ENCODE measurements at regions not wholly inside any gene's neighbourhood (a gene's known extent, or its start where the extent isn't known, plus 50 kb on each side); places are given as distances from the start of the nearest gene placed in this dataset.

DNA sequence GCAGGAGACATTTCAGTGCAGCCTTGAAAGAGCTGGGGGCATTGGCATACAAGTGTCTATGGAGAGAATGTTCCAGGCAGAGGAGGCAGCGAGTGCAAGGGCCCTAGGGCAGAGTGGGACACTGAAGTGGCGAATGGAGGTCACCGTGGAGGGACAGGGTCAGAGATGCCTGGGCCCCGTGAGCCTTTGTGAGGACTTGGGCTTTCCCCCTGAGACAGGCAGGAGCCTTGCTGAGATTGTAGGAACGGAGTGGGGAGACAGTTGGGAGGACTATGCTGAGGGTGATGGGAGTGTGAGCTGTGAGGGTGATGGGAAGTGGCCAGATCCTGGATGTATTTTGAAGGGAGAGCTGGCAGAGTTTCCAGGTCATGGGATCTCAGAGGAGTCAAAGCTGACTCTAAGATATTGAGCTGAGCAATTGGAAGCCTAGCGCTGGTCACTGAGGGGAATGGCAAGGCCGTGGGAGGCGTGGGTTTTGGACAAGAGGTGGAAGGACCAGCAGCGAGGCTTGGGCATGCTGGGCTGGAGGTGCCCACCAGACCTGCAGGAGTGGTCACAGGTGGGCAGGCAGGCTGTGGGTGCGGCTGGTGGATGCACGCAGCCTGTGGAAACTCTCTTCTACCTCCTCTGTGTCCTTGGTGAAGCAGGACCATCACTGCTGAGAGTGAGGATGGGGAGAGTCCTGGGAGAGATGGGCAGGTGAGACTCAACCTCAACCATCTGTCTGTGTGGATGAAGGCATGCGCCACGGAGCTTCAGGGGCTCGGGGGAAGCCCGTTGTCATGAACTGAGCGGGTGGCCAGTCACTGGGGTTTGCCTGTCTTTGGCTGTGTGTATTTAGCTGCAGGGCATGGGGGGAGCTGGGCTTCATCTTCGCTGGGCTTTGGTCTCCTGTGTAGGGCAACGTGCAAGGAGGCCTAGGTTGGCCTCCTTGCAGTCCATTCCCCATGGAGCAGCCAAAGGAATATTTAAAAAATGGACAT, 241.2 kb upstream of the HS6ST1 start:
- DNase-seq = no peak

GRCh38 chr2:128560718-128561117, 242.1 kb upstream of the HS6ST1 start:
- no peak for DNase-seq

GRCh38 chr2:128562471-128563347, 244.0 kb upstream of the HS6ST1 start:
- DNase-seq = no peak

- no peak for DNase-seq
Measured at GRCh38 chr2:128563348-128563687, 244.7 kb upstream of the HS6ST1 start.

- no peak for DNase-seq
Measured at GRCh38 chr2:128564131-128564530, 245.5 kb upstream of the HS6ST1 start.

DNA sequence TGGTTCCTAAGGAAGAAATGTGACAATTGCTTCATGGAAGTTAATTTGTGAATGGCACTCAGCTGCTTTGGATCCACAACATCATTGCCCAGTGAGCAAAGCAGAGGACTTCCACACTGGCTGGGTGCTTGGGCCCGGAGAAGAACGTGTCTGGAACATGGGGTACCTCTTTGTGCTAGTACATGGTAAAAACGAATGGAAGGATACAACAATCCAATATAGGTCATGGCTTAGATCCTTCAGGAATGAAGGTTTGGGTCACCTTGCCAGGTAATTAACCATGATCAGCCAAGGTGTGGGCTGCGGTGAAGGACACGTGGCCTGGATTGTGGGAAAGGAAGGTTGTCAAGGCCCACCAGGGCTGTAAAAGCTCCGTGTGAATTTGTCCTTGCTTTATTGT, 245.9 kb upstream of the HS6ST1 start:
- no peak for DNase-seq

DNA sequence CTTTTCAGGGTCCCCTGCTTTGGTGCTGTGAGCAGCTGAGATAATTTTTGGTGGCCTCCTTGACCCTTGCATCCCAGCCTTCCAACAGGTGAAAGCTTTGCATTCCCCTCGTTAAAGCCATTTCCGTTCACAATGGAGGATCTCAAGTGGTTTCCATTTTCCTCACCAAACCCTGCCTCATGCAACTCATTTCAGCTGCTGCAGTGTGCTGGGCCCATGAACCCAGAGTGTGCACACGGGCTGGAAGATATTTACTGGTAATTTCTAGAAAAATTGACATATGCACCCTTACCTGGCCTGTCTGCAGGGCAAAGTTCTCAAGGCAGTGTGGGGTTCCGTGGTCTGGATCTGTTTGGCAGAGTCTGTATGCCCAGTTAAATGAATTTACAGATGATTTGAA, 246.8 kb upstream of the HS6ST1 start:
- no peak for DNase-seq

- no peak for DNase-seq
Measured at GRCh38 chr2:128566671-128567070, 248.0 kb upstream of the HS6ST1 start.

DNA sequence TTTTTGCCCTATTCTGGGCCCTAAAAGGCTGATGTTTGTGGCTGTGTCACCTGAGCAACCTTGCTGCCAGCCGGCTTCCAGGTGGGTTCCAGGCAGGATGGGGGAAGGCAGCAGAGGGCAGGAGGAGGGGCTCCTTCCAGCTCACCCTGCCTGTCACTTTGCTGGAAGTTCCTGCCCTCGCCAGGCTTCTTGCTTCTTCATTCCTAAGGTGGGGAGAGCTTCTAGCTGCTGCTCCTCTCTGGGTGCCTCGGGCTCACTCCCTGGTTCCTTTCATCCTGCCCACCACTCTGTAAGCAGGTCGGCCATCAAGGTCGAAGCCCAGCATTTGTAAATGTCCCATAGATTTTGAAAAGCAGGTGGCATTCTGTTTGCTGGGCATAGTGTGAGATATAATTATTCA, 249.4 kb upstream of the HS6ST1 start:
- no peak for DNase-seq

- DNase-seq = no peak
Measured at GRCh38 chr2:128573116-128573515, 254.4 kb upstream of the HS6ST1 start.

DNA sequence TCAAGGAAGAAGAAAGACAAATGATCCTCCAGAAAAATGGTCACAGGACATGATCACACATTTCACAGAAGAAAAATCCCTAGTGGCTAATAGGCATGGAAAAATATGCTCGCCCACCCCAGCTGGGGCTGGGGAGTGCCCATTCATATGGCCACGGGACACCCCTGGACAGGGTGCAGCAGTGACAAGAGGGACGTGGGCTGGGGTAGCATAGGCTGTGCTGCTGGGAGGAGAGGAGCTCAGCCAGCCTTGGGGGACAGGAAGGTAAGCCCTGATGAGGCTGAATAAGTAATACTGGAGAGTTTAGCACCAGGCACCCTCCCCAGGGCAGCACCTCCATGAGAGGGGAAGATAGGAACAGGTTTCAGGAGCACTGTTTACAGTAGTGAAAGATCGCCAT, 254.9 kb upstream of the HS6ST1 start:
- DNase-seq = no peak

DNA sequence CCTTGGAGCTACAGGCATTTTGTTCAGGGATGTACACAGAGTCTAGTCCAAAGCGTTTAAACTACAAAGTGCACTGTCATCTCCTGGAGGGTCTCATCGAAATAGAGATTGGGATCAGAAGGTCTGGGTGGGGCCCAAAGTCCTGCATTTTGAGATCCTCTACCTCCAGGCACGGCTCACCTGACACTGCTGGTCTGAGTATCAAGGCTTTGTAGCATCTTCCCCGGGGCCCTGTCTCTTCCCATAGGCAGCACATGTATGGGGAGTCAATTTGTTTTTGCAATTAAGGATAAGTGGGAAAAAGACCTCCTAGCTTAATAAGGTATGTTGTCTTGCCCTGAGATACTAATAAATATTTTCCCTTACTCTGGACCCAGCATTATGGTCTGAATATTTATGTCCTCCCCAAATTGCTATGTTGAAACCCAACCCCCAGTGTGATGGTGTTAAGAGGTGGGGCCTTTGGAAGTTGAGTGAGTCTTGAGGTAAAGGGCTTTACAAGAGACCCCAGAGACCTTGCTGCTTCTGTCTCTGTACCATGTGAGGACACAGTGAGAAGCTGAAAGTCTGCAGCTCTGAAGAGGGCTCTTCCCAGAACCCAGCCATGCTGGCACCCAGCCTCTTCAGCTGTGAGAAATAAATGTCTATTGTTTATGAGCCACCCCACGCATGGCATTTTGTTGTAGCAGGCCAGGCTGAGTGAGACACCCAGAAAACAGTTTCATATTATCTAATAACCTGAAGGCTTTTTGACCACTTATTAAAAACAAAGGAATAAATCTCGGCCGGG, 258.7 kb upstream of the HS6ST1 start:
- DNase-seq = no peak

DNA sequence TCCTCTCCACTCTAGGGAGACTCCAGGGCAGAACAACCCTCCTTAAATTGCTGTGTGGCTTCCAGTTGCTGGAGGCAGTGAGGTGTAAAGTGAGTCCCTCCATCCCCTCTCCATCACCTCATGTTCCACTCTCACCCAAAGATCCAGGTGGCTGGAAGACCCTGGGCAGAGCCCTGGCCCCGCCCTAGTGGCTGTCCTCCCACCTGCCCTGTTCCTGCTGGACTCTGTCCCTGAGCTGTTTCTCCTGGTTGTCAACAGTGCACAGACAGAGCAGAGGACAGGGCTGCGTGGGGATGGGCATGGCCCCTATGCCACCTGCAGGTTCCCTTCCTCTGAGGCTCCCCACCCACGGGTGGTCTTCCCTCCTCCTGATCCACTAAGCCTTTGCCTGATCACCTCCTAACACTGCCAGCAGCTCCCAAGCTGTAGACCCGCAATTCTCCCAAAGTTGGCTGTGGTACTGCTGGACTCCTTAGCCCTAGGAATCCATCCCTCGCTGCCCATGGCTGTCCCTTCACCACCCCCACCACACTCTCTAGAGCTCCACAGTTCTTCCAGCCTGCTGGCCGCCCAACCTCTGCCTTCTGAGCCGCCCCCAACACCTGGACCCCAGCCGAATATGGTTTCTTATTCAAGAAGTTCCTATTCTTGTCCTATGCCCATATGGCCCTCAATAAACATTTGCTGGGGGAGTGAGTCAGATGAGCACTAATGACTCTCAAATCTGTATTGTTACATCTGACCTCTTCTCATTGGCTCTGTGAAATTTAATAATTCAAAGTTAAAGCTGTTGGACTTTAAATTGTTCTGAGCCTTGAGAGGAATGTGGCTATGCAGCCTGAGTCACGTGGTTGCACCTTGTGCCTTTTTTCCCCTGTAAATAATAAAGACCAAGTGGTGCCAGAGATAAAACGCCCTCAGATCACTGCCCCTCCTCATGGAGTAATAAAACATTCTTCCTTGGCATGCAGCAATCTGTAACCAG, 260.0 kb upstream of the HS6ST1 start:
- no peak for DNase-seq

DNA sequence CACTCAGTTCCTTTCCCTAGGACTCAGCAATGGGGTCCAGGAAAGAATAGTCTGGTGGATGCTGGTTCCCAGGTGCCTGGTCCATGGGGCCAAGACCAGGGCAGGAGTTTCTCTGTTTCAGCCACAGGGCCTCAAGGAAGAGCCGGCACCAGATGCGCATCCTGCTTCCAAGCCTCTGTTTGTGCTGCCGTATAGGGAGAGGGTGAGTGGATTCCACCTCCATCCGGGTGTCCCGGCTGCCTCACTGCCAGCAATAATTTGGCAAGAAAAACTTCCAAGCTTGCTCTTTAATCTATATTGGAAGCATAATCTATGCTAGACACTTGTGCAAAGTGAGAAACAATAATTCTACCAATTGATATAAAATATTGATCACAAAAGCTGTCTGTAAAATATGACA, 261.2 kb upstream of the HS6ST1 start:
- DNase-seq = no peak

DNA sequence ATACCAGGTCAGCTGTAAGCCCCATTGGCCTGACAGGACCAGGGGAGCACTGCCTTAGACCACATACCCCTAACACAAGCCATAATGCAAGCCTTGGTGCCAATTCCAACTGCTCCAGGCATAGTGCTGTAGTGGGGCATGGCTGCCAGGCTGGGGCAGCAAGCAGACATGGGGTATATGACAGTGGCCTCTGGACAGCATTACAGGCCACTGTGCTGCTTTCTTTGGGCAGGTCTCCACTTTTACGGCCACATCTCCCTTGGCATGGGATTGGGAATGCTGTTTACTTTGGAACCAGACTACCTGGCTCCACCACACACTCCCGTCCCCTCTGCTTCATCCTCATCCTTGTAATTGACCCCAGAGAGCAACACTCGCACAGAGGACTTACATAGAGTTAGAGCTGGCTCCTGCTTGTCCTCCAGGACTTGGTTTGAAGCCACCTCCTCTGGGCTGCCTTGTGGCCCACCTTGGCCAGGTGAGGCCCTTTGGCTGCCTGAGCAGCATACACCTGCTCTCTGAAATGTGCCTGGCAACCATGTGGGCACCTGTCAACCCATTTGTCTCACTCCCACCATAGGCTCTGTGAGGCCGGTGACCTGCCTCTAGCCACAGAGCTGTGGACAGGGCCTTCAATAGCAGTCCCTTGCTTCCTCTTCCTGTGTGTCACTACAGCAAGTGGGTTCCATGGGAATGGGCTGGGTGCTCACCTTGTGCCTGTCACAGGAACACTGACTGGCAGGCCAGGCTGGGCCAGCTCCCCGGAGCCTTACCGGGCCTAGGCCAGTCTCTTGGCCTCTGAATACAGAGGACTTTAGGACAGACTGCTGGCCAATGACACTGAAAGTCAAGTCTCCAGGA, 262.6 kb upstream of the HS6ST1 start:
- no peak for DNase-seq

DNA sequence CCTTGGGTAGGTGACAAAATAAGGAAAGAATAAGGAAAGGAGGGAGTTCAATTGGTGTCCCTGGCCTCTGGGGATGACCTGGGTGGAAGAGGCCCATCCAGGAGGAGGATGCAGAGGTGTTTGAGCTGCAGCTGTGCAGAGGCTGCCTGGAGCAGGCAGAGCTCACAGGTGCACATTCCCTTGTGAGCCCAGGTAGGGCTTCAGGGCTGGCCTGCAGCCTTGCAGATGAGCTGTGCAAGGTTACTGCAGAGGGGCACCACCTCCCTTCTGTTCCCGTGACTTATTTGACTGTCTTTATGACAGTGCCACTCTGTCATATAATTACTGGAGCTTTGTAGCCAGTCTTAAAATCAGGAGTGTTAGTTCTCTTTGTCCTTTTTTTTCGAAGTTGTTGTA, 263.2 kb upstream of the HS6ST1 start:
- DNase-seq = no peak

DNA sequence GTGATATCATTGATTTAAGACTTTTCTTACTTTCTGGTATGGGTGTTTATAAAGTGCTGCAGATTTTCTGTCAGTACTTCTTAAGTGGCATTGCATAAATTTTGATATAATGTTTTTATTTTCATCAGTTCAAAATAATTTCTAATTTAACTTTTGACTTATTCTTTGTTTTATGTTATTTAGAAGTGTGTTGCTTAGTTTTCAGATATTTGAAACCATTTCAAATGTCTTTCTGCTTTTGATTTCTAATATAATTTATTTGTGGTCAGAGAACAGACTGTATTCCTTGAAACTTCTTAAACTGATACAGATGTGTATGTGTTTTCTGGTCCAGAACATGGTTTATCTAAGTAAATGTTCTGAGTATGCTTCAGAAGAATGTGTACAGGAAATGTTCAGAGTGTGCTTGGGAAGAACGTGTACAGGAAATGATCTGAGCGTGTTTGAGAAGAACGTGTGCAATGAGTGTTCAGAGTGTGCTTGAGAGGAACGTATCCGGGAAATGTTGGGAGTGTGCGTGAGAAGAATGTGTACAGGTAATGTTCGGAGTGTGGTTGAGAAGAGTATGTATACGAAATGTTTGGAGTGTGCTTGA, 265.7 kb upstream of the HS6ST1 start:
- no peak for DNase-seq

- DNase-seq = no peak
Measured at GRCh38 chr2:128585706-128586105, 267.0 kb upstream of the HS6ST1 start.

DNA sequence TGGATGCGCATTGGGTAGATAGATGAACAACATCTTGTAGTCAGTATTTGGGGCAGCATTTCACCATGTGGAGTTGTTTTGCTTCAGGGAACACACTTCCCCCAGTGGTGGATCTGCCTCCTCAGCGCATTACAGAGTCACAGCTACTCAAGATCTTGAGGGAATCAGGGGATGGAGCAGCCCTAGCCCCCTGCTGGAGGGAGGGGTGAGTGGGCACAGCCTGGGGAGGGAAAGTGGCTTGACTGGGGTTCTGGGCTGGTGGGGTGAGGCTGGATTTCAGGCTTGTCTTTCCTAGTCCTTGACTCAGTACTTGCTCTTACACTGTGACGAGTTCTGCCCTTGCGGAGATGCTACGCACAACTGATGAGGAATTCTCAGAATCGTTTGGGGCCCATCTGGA, 271.0 kb upstream of the HS6ST1 start:
- no peak for DNase-seq

- DNase-seq = no peak
Measured at GRCh38 chr2:128590309-128591021, 271.8 kb upstream of the HS6ST1 start.
